ENCODE measurements at regions not wholly inside any gene's neighbourhood (a gene's known extent, or its start where the extent isn't known, plus 50 kb on each side); places are given as distances from the start of the nearest gene placed in this dataset.
"Not testable (repeated sequence)": the region's sequence is repeated elsewhere in the genome, so short reads cannot be mapped to it uniquely, and the experiment has no call there.

DNA sequence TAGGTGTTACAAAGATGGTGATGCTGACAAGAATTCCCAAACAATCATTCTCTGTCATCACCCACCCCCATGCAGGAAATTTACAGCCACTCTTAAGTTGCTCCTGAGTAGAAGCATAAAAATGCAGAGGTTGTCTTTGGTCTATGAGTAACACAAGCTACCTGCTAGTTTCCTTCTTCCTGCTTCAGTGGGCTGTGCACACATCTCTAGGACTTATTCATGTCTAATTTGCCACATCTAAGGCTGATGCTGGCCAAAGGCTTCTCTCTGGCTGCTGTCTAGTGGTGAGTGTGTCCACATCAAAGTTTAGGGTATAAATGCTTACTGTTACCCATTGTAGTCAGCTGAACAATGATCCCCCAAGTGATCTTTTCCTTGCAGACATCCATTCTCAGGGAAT is 662.5 kb downstream of the TYW1 start:
- no peak for FAIRE-seq
- peak; percentile 2 for DNase-seq (ENCODE audit: low read depth)
- TF ChIP-seq, protein P1, sequence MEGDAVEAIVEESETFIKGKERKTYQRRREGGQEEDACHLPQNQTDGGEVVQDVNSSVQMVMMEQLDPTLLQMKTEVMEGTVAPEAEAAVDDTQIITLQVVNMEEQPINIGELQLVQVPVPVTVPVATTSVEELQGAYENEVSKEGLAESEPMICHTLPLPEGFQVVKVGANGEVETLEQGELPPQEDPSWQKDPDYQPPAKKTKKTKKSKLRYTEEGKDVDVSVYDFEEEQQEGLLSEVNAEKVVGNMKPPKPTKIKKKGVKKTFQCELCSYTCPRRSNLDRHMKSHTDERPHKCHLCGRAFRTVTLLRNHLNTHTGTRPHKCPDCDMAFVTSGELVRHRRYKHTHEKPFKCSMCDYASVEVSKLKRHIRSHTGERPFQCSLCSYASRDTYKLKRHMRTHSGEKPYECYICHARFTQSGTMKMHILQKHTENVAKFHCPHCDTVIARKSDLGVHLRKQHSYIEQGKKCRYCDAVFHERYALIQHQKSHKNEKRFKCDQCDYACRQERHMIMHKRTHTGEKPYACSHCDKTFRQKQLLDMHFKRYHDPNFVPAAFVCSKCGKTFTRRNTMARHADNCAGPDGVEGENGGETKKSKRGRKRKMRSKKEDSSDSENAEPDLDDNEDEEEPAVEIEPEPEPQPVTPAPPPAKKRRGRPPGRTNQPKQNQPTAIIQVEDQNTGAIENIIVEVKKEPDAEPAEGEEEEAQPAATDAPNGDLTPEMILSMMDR (IDR thresholded peaks at IDR 0.05; ENCODE audit: insufficient read depth, low read length, severe bottlenecking) = no peak
- Histone ChIP-seq H3K4me3 (ENCODE audit: low read depth, low read length) (no peak overlapping the region), H3K36me3 (ENCODE audit: control insufficient read depth, insufficient read depth, low read length) (no peaks in the 10 kb centered on the region), H3K27me3 (ENCODE audit: control insufficient read depth, insufficient read depth, low read length) (no peaks in the 10 kb centered on the region)

DNA sequence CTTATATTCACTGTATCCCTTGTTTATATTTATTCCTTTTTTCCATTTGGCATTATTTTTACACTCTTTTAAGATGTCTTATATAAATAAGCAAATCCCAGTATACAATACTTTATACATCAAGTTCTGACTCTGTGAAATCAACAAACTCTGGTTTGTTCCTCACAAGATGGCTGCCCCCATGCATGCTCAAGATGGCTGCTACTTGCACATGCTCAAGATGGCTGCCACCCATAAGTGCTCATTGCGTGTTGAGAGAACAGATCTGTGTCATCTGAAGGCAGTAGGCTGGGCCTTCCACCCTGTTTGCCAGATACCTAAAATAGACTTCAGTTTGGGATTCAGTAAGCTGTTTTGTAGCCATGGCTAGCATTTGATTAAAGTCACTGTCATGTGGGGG is 666.2 kb downstream of the TYW1 start:
- FAIRE-seq = no peak
- no peaks in the 10 kb centered on the region for H3K36me3 ChIP-seq (ENCODE audit: control insufficient read depth, insufficient read depth, low read length)
- TF ChIP-seq, protein P1 (IDR thresholded peaks at IDR 0.05; ENCODE audit: insufficient read depth, low read length, severe bottlenecking) = no peak

DNA sequence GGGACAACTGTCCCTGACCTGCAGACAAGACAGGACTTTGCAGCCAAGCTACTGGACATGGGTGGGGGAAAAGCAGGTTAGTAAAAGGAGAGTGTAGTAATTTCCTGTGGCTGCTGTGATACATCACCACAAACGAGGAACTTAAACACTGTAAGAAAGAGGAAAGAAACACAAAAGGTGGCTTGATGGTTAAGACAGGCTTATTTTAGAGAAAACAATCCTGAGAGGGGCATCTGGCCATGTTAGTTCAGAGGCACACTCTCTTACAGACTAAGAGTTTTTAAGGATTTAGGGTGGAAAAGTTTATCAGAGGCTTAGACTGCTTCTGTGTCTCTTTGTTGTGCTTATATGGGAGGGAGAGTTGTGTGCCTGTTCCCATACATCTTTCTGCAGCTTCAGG is 667.0 kb downstream of the TYW1 start:
- no peak for FAIRE-seq
- DNase-seq (ENCODE audit: low read depth) = no peak
- TF ChIP-seq, protein P1 (IDR thresholded peaks at IDR 0.05; ENCODE audit: insufficient read depth, low read length, severe bottlenecking) = no peak

More for the DNA sequence above, 666.2 kb downstream of the TYW1 start:
- no peaks in the 10 kb centered on the region for H3K27me3 ChIP-seq (ENCODE audit: control insufficient read depth, insufficient read depth, low read length)
- no peak for DNase-seq (ENCODE audit: low read depth)
- H3K4me3 ChIP-seq (ENCODE audit: low read depth, low read length) = no peak overlapping the region

DNA sequence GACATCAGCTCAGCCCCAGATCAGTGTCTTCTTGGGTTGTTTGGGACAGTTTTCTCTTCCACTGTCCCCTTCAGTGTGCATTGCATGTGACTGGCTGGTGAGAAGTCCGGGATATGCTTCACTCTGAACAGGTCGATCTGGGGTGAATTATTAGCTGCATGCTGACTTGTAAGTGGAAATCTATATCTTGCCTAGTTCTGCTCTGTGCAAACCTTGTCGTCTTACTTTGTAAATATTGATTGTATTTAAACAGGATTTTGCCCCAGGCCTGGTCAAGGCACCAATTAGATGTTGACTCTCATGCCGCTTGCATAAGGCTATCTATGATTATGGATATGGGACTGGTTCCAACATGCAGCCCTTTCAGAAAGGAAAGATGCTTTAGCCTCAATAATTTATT is 669.7 kb downstream of the TYW1 start:
- DNase-seq (ENCODE audit: low read depth) = peak; percentile 2
- FAIRE-seq; H3K4me3 ChIP-seq (ENCODE audit: low read depth, low read length); H3K36me3 ChIP-seq (ENCODE audit: control insufficient read depth, insufficient read depth, low read length); H3K27me3 ChIP-seq (ENCODE audit: control insufficient read depth, insufficient read depth, low read length): not testable (repeated sequence)

More for the DNA sequence above, 667.0 kb downstream of the TYW1 start:
- no peaks in the 10 kb centered on the region for H3K36me3 ChIP-seq (ENCODE audit: control insufficient read depth, insufficient read depth, low read length)
- no peak overlapping the region for H3K4me3 ChIP-seq (ENCODE audit: low read depth, low read length)
- H3K27me3 ChIP-seq (ENCODE audit: control insufficient read depth, insufficient read depth, low read length) = no peaks in the 10 kb centered on the region

GRCh38 chr7:67671006-67671548 is 674.4 kb downstream of the TYW1 start:
- DNase-seq (ENCODE audit: low read depth) = no peak
- TF ChIP-seq, protein P1 (IDR thresholded peaks at IDR 0.05; ENCODE audit: insufficient read depth, low read length, severe bottlenecking) = no peak
- Histone ChIP-seq H3K4me3 (ENCODE audit: low read depth, low read length) (no peak overlapping the region), H3K27me3 (ENCODE audit: control insufficient read depth, insufficient read depth, low read length) (no peaks in the 10 kb centered on the region), H3K36me3 (ENCODE audit: control insufficient read depth, insufficient read depth, low read length) (no peaks in the 10 kb centered on the region)
- no peak for FAIRE-seq

- H3K36me3 ChIP-seq (ENCODE audit: control insufficient read depth, insufficient read depth, low read length) = no peaks in the 10 kb centered on the region
- H3K27me3 ChIP-seq (ENCODE audit: control insufficient read depth, insufficient read depth, low read length) = no peaks in the 10 kb centered on the region
- TF ChIP-seq, protein P1 (IDR thresholded peaks at IDR 0.05; ENCODE audit: insufficient read depth, low read length, severe bottlenecking) = no peak
- H3K4me3 ChIP-seq (ENCODE audit: low read depth, low read length) = no peak overlapping the region
- DNase-seq (ENCODE audit: low read depth) (no peak), FAIRE-seq (no peak)
Observed at GRCh38 chr7:67673861-67674260, 677.2 kb downstream of the TYW1 start.

DNA sequence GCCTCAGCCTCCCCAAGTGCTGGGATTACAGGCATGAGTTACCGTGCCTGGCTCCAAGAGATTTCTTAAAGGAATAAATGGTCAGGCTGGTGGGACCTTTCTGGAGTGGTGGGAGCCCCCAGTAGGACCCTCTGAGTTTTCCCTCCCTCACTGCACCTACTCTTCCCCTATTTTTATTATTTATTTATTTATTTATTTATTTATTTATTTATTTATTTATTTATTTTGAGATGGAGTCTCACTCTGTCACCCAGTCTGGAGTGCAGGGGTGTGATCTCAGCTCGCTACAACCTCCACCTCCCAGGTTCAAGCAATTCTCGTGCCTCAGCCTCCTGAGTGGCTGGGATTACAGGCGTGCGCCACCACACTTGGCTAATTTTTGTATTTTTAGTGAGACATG is 678.2 kb downstream of the TYW1 start:
- H3K36me3 ChIP-seq (ENCODE audit: control insufficient read depth, insufficient read depth, low read length); H3K4me3 ChIP-seq (ENCODE audit: low read depth, low read length); FAIRE-seq; H3K27me3 ChIP-seq (ENCODE audit: control insufficient read depth, insufficient read depth, low read length); DNase-seq (ENCODE audit: low read depth): not testable (repeated sequence)
